ENCODE measurements at regions not wholly inside any gene's neighbourhood (a gene's known extent, or its start where the extent isn't known, plus 50 kb on each side); places are given as distances from the start of the nearest gene placed in this dataset.
A peak's percentile ranks its signal among the peaks of the same experiment; 100 is the strongest.
"Not testable (repeated sequence)": the region's sequence is repeated elsewhere in the genome, so short reads cannot be mapped to it uniquely, and the experiment has no call there.

GRCh38 chr1:234838182-234838581, 228.2 kb upstream of the IRF2BP2 start:
- no peak for DNase-seq

- no peak for DNase-seq
Observed at GRCh38 chr1:234837713-234838112, 227.7 kb upstream of the IRF2BP2 start.

GRCh38 chr1:234836776-234837357, 226.9 kb upstream of the IRF2BP2 start:
- DNase-seq: no peak

DNA sequence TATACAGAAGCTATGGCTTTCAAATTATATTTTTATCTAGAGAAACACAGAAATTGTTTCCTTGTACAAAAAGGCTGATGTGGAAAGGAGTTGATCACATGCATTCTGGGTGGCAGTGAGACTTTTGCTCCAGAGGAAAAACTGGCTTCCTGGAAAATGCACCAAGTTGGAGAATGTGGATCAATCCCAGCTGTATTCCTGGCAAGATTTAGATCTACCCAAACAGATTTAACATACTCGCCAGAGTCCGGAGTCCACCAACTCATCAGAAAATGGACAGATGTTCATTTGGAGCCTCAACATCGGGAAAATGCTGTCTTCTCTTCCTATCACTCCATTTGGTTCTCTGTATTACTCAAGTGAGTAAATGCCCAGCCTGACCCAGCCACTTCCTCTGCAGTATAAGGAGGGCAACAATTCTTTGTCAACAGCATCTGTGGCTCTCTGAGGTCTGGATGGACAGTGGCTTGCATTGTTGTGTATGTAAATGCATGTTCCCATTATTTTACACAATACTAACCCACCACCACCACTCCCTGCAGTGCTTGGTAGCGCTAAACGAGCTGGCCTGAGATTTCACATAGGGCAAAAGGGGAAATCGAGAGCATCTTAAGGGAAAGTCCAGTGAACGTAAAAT, 226.2 kb upstream of the IRF2BP2 start:
- DNase-seq: no peak

- no peak for DNase-seq
Observed at GRCh38 chr1:234835239-234835638, 225.3 kb upstream of the IRF2BP2 start.

DNA sequence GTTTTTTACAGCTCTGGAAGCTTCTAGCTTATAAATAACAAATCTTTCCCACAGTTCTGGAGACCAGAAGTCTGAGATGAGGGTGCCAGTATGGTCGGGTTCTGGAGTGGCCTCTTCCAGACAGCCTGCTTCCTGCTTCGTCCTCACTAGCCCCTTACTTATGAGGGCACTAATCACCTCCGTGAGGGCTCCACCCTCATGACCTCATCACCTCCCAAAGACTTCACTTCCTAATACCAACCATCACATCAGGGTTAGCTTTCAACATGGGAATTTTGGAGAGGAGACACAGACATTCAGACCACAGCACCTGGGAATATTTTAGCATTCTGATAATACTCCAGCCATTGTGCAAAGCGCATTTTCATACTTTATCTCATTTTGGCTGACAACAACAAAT, 223.7 kb upstream of the IRF2BP2 start:
- no peak for DNase-seq

GRCh38 chr1:234833118-234833517, 223.1 kb upstream of the IRF2BP2 start:
- DNase-seq: no peak

DNA sequence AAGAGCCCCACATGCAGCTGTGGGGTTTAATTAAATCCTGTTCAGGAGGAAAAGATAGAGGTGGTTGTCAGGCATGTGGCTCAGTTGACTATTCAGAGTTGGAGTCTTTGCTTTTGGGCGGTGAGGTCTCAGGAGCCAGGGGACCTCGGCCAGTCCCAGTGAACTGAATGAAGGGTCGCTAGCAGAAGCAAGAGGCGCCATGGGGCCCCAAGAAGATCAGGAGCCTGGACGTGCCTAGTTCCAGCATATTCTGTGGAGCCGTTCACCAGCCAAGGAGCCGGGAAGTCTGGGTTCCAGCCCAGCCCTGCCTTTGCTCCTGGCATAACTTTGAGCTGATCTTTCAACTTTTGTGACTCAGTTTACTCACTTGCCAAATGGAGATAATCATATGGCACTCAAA, 217.7 kb upstream of the IRF2BP2 start:
- no peak for DNase-seq

GRCh38 chr1:234827181-234827580, 217.2 kb upstream of the IRF2BP2 start:
- DNase-seq: no peak

GRCh38 chr1:234826352-234826751, 216.4 kb upstream of the IRF2BP2 start:
- DNase-seq: no peak

DNA sequence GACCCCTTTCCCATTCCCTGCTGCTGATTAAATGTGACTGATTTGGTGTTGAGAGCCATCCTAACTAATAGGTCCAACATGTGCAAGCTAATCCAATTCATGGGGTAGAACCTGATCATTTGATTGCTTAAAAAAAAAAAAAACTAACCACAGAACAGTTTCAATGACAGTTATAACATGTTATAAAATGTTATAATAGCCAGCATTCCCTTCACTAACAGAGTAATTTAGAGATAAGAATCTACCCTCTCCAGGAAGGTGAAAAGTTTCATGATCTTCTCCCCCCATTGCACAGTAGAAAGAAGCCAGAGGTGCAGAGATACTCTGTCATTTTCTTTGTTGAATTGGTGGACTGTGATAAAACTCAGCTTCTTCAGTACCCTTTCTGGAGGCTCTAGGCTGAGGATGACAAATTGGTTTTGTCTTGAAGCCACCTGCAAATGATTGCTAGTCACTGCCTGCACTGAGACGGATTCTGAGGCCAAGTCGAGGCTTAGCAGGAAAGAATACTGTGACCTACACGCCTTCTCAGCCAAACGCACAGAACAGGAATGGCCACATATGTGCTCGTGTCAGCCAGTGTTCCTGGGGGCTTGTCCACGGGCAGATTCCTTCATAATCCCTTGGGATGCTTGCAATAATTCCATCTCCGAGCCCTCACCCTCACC, 215.7 kb upstream of the IRF2BP2 start:
- no peak for DNase-seq

DNA sequence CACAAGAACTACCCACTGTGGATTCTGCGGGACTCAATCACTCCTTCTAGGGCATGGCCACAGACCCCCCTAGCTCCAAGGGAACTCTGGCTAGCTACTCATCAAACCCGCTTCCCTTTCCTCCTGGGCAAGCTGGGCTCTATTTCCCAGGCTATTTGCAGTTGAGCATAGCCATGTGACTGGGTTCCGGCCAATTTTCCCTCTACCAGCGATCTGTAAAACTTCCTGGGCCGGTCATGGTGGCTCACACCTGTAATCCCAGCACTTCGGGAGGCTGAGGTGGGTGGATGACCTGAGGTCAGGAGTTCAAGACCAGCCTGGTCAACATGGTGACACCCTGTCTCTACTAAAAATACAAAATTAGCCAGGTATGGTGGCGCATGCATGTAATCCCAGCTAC, 214.9 kb upstream of the IRF2BP2 start:
- not testable (repeated sequence) for DNase-seq

- DNase-seq: no peak
Observed at GRCh38 chr1:234823191-234824176, 213.5 kb upstream of the IRF2BP2 start.

DNA sequence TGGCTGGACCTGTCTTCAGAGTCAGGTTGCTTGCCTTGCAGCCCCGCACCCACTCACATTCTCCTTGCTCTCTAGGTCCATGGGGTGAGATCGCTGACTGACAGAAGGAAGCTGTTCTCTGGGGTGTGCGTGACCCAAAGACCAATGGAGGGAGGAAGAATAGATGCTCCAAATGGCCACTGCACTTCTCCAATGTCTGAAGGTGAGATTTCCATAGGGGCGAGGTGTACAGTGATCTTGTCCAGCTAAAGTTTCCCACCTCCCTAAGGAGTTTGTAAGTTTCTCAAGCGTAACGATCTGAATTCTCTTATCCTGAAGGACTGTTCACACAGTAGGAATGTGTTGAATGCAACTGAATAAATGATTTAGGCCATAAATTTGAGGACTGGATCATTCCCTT, 211.9 kb upstream of the IRF2BP2 start:
- no peak for DNase-seq

GRCh38 chr1:234820597-234820996, 210.6 kb upstream of the IRF2BP2 start:
- DNase-seq: peak; percentile 79

DNA sequence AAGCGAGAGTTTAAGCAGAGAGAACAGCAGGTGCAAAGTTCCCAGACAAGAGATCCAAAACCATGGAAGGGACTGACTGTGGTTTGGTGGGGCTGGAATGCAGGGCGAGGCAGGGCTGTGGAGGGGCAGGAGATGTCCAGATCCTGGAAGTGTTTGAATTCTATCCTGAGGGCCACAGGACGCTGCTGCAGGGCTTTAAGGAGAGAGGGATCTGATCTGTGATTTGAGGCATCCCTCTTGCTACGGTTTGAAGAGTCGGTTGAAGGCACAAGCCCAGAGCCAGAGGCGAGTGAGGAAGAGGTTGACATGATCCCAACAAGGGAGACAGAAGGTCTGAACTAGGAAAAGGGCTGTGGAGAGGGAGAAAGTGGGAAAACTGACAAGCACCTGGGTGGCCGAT, 209.9 kb upstream of the IRF2BP2 start:
- DNase-seq: not testable (repeated sequence)

- DNase-seq: not testable (repeated sequence)
Observed at GRCh38 chr1:234818040-234818387, 208.0 kb upstream of the IRF2BP2 start.

DNA sequence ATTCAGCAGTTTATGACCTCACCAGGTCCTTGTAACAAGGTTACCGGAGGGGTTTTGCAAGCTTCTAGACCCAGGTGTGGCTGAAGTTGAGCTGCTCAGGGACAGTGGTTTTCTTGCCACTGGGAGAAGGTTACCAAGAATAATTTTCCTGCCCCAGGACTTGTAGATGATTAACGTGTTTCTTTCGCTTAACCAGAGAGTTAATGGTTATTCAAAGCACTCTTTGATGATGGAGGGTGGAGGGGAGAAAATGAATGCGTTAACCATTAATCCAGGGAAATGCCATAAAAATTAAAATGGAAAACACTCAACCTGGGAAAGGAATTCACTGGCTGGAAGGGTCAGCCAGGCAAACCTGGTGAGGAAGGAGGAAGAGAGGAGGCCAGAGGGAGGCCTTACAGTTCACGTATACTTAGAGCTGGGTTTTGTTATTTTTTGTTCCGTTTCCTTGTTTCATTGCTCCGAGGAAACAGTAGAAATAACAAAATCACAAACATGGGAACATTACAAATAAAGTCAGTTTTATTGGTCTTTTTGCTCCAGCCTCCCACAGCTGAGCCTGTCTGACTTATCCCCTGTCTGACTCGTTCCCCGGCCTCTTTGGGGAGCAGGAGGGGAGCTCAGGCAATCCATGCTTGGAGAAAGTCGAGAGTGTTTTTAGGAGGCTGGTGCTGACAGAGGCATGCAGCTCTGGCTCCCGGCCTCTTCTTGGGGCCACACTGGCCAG, 207.5 kb upstream of the IRF2BP2 start:
- DNase-seq: not testable (repeated sequence)

DNA sequence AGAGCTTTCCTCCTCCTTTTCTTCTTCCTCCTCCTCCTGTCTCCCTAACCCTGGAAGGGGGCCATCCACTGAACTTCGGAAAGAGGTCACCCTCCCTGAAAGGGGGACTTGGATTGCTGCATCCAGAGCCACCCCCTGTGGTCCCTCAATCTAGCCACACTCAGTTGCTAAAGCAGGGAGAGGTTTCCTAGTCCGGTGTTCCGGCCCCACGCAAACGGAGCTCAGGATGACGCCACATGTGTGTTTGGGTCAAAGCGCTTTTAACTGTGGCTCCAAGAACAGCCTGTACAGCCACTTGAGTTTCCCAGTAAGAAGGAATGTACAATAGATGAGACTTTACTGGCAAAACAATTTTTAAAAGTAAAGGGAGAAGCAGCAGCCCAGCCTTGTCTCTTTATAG, 206.9 kb upstream of the IRF2BP2 start:
- not testable (repeated sequence) for DNase-seq

GRCh38 chr1:234816186-234816851, 206.3 kb upstream of the IRF2BP2 start:
- DNase-seq: not testable (repeated sequence)

- not testable (repeated sequence) for DNase-seq
Observed at GRCh38 chr1:234815295-234815815, 205.4 kb upstream of the IRF2BP2 start.
